Dedifferentiated amniotic fluid mesenchymal stem cell (primary cell): ENCODE measurements at regions not wholly inside any gene's neighbourhood (a gene's known extent, or its start where the extent isn't known, plus 50 kb on each side); places are given as distances from the start of the nearest gene placed in this dataset.
"Not testable (repeated sequence)": the region's sequence is repeated elsewhere in the genome, so short reads cannot be mapped to it uniquely, and the experiment has no call there.

ENCODE experiments used
- DNase-seq: peaks from one replicate; pipeline ENCODE4 v3.0.0-alpha.2; 2016; ENCODE audit errors: extremely low spot score

- no peak for DNase-seq
Measured at GRCh38 chr7:43044511-43044910, 67.9 kb upstream of the HECW1 start.

GRCh38 chr7:43054052-43054722, 58.3 kb upstream of the HECW1 start:
- no peak for DNase-seq

- no peak for DNase-seq
Measured at GRCh38 chr7:43057141-43057540, 55.3 kb upstream of the HECW1 start.

- DNase-seq = no peak
Measured at GRCh38 chr7:43058271-43059066, 54.0 kb upstream of the HECW1 start.

GRCh38 chr7:43059067-43059600, 53.3 kb upstream of the HECW1 start:
- DNase-seq = not testable (repeated sequence)
